IPS-NIHi11 (cell line): ENCODE measurements at regions not wholly inside any gene's neighbourhood (a gene's known extent, or its start where the extent isn't known, plus 50 kb on each side); places are given as distances from the start of the nearest gene placed in this dataset.

Experiments used
- DNase-seq: peaks from one replicate; pipeline ENCODE4 v3.0.0; 2012; ENCODE audit warnings: mixed read lengths, low spot score

- no peak for DNase-seq
These were observed 331.5 kb downstream of the LRIG3 start for GRCh38 chr12:58588770-58589169.

GRCh38 chr12:58592475-58593207, 327.7 kb downstream of the LRIG3 start:
- DNase-seq = no peak

GRCh38 chr12:58593557-58594304, 326.6 kb downstream of the LRIG3 start:
- DNase-seq = no peak

GRCh38 chr12:58596381-58596780, 323.9 kb downstream of the LRIG3 start:
- no peak for DNase-seq

- DNase-seq = no peak
These were observed 318.8 kb downstream of the LRIG3 start for GRCh38 chr12:58601529-58601928.

GRCh38 chr12:58602179-58602578, 318.1 kb downstream of the LRIG3 start:
- no peak for DNase-seq

GRCh38 chr12:58602736-58603135, 317.6 kb downstream of the LRIG3 start:
- DNase-seq = no peak

- DNase-seq = no peak
These were observed 312.5 kb downstream of the LRIG3 start for GRCh38 chr12:58607805-58608204.

- DNase-seq = no peak
These were observed 311.6 kb downstream of the LRIG3 start for GRCh38 chr12:58608711-58609110.

- no peak for DNase-seq
These were observed 305.3 kb downstream of the LRIG3 start for GRCh38 chr12:58615047-58615446.

GRCh38 chr12:58615576-58615975, 304.7 kb downstream of the LRIG3 start:
- no peak for DNase-seq

- DNase-seq = no peak
These were observed 303.7 kb downstream of the LRIG3 start for GRCh38 chr12:58616618-58617017.

- no peak for DNase-seq
These were observed 299.2 kb downstream of the LRIG3 start for GRCh38 chr12:58621126-58621525.

- no peak for DNase-seq
These were observed 290.9 kb downstream of the LRIG3 start for GRCh38 chr12:58629376-58629775.

GRCh38 chr12:58633479-58633878, 286.8 kb downstream of the LRIG3 start:
- no peak for DNase-seq

GRCh38 chr12:58639318-58639934, 280.9 kb downstream of the LRIG3 start:
- no peak for DNase-seq

GRCh38 chr12:58640314-58640713, 280.0 kb downstream of the LRIG3 start:
- DNase-seq = no peak

- DNase-seq = no peak
These were observed 274.4 kb downstream of the LRIG3 start for GRCh38 chr12:58645946-58646345.

- no peak for DNase-seq
These were observed 272.8 kb downstream of the LRIG3 start for GRCh38 chr12:58647495-58647894.

- no peak for DNase-seq
These were observed 272.1 kb downstream of the LRIG3 start for GRCh38 chr12:58648176-58648575.

GRCh38 chr12:58651850-58652249, 268.5 kb downstream of the LRIG3 start:
- no peak for DNase-seq

- no peak for DNase-seq
These were observed 266.3 kb downstream of the LRIG3 start for GRCh38 chr12:58654021-58654420.

- DNase-seq = no peak
These were observed 264.9 kb downstream of the LRIG3 start for GRCh38 chr12:58655375-58655774.
